ENCODE measurements at regions not wholly inside any gene's neighbourhood (a gene's known extent, or its start where the extent isn't known, plus 50 kb on each side); places are given as distances from the start of the nearest gene placed in this dataset.

DNA sequence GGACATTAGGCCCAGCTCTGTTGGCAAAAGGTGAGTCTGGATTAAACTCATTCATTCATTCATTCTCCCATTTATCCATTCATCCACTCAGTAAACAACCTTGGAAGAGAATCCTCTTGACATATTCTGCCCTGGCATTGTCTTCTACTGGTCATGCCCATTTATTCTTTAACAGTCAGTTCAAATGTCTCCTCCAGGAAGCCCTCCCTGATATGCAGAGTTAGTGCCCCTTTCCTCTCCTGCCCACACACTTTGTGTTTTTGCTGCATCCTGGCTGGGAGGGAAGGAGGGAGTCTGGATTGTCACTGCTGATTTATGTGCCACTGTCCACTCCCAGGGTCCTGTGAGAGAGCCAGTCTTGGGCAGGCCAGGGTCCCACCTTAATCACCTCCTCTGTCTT lies 600.3 kb downstream of the MATN1 start:
- TF ChIP-seq, protein P1, sequence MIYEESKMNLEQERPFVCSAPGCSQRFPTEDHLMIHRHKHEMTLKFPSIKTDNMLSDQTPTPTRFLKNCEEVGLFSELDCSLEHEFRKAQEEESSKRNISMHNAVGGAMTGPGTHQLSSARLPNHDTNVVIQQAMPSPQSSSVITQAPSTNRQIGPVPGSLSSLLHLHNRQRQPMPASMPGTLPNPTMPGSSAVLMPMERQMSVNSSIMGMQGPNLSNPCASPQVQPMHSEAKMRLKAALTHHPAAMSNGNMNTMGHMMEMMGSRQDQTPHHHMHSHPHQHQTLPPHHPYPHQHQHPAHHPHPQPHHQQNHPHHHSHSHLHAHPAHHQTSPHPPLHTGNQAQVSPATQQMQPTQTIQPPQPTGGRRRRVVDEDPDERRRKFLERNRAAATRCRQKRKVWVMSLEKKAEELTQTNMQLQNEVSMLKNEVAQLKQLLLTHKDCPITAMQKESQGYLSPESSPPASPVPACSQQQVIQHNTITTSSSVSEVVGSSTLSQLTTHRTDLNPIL (CRISPR knock-in tag; IDR thresholded peaks at IDR 0.05; ENCODE audit: low read depth), result no peak
- no peak for TF ChIP-seq CSDC2 (CRISPR knock-in tag; IDR thresholded peaks at IDR 0.05)
- no peak for TF ChIP-seq ISL1 (CRISPR knock-in tag; IDR thresholded peaks at IDR 0.05)
- TF ChIP-seq ZFP30 (CRISPR knock-in tag; IDR thresholded peaks at IDR 0.05), result no peak
- TF ChIP-seq, protein P2, sequence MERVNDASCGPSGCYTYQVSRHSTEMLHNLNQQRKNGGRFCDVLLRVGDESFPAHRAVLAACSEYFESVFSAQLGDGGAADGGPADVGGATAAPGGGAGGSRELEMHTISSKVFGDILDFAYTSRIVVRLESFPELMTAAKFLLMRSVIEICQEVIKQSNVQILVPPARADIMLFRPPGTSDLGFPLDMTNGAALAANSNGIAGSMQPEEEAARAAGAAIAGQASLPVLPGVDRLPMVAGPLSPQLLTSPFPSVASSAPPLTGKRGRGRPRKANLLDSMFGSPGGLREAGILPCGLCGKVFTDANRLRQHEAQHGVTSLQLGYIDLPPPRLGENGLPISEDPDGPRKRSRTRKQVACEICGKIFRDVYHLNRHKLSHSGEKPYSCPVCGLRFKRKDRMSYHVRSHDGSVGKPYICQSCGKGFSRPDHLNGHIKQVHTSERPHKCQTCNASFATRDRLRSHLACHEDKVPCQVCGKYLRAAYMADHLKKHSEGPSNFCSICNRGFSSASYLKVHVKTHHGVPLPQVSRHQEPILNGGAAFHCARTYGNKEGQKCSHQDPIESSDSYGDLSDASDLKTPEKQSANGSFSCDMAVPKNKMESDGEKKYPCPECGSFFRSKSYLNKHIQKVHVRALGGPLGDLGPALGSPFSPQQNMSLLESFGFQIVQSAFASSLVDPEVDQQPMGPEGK (CRISPR knock-in tag; IDR thresholded peaks at IDR 0.05; ENCODE audit: borderline replicate concordance), result no peak
- TF ChIP-seq, protein P3, sequence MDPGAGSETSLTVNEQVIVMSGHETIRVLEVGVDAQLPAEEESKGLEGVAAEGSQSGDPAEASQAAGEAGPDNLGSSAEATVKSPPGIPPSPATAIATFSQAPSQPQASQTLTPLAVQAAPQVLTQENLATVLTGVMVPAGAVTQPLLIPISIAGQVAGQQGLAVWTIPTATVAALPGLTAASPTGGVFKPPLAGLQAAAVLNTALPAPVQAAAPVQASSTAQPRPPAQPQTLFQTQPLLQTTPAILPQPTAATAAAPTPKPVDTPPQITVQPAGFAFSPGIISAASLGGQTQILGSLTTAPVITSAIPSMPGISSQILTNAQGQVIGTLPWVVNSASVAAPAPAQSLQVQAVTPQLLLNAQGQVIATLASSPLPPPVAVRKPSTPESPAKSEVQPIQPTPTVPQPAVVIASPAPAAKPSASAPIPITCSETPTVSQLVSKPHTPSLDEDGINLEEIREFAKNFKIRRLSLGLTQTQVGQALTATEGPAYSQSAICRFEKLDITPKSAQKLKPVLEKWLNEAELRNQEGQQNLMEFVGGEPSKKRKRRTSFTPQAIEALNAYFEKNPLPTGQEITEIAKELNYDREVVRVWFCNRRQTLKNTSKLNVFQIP (CRISPR knock-in tag; IDR thresholded peaks at IDR 0.05; ENCODE audit: borderline replicate concordance, low read depth), result no peak
- TF ChIP-seq BACH2 (CRISPR knock-in tag; IDR thresholded peaks at IDR 0.05; ENCODE audit: borderline replicate concordance), result no peak
- no peak for TF ChIP-seq ZFP3 (CRISPR knock-in tag; IDR thresholded peaks at IDR 0.05)
- TF ChIP-seq ESRRG (CRISPR knock-in tag; IDR thresholded peaks at IDR 0.05), result no peak
- no peak for TF ChIP-seq TOX (CRISPR knock-in tag; IDR thresholded peaks at IDR 0.05; ENCODE audit: borderline replicate concordance)
- no peak for TF ChIP-seq ARNTL (CRISPR knock-in tag; IDR thresholded peaks at IDR 0.05; ENCODE audit: borderline replicate concordance, low read depth)
- TF ChIP-seq, protein P4, sequence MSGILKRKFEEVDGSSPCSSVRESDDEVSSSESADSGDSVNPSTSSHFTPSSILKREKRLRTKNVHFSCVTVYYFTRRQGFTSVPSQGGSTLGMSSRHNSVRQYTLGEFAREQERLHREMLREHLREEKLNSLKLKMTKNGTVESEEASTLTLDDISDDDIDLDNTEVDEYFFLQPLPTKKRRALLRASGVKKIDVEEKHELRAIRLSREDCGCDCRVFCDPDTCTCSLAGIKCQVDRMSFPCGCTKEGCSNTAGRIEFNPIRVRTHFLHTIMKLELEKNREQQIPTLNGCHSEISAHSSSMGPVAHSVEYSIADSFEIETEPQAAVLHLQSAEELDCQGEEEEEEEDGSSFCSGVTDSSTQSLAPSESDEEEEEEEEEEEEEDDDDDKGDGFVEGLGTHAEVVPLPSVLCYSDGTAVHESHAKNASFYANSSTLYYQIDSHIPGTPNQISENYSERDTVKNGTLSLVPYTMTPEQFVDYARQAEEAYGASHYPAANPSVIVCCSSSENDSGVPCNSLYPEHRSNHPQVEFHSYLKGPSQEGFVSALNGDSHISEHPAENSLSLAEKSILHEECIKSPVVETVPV (CRISPR knock-in tag; IDR thresholded peaks at IDR 0.05), result no peak
- no peak for TF ChIP-seq RARB (CRISPR knock-in tag; IDR thresholded peaks at IDR 0.05)
